GM21381 (cell line): ENCODE measurements at regions not wholly inside any gene's neighbourhood (a gene's known extent, or its start where the extent isn't known, plus 50 kb on each side); places are given as distances from the start of the nearest gene placed in this dataset.
"Not testable (repeated sequence)": the region's sequence is repeated elsewhere in the genome, so short reads cannot be mapped to it uniquely, and the experiment has no call there.

Source experiments
- ATAC-seq: cut with Tn5 transposase; IDR thresholded peaks from one replicate; pipeline ENCODE4 v1.9.1; 2021; ENCODE audit warnings: mild to moderate bottlenecking, moderate library complexity; ENCODE audit not compliant: unreplicated experiment

GRCh38 chr6:4224067-4224978 lies 88.9 kb upstream of the ECI2 start:
- no peak for ATAC-seq

- no peak for ATAC-seq
These were observed 85.2 kb upstream of the ECI2 start for GRCh38 chr6:4220558-4220957.

GRCh38 chr6:4218619-4219317 lies 83.4 kb upstream of the ECI2 start:
- ATAC-seq, result not testable (repeated sequence)

DNA sequence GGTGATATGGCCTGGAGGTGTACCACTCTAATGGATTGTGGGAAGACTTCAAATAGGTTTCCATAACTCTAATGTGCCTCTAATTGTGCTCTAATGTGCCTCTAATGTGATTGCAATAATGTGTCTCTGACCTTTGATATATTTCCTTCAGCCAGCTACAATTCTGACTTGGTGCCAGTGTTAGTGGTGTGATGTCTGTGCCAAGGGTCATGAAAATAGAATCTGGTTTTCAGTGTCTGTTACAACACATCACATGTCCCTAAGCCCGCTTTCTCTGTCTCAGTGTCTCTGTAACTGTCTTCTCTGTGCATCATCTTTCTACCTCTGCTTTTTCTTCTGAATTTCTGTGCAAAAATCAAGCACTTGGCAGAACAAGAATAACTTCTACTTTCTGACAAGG lies 77.2 kb upstream of the ECI2 start:
- ATAC-seq, result no peak

DNA sequence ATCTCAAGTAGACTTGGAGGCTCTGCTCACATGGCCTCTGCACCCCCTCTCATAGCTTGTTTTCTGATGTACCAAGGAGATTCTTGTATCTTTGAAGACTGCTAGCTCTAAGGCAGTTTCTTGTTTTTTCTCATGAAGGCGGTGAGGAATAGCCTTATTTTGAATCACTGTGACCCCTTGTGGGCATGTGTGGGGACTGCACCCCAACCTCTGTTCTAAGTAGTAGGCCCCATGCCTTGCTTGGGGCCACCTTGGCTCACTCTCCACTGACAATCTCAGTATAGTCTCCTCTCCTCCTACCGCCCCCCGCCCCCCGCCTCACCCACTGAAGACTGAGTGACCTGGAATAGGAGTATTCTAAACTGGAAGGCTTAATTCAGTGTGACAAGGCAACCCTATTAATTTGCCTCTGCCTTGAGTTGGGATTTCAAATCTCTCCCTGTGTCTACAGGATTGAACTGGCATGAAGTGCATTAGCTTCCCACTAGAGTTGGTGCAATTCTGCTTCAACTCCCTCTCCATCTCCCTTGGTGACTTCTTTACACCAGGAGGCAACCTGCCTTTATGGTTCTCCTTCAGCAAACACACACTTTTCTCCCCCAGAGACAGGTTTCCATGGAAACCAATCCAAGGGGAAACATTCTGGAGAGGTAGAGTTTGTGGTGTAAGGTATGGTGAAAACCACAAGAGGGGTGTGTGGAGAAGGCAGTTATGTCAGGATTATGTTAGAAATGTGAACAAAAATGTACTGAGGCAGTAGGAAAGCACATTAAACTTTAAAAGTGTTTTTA lies 75.4 kb upstream of the ECI2 start:
- ATAC-seq, result no peak

DNA sequence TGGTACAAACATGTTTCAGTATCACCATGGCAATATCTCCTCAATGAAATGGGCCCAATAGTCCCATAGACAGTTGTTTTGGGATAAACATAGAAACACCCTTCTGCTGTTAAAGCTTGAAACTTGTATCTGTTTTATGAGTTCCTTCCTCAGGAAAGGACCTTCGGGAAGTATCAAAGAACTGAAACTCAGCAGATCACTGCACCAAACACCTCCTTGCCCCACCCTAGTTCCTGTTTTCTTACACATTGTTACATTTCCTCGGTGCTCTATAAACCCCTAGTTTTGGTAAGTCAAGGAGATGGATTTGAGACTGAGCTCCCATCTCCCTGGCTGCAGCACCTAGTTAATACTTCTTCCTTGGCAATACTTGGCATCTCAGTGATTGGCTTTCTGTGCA lies 73.8 kb upstream of the ECI2 start:
- ATAC-seq, result no peak

DNA sequence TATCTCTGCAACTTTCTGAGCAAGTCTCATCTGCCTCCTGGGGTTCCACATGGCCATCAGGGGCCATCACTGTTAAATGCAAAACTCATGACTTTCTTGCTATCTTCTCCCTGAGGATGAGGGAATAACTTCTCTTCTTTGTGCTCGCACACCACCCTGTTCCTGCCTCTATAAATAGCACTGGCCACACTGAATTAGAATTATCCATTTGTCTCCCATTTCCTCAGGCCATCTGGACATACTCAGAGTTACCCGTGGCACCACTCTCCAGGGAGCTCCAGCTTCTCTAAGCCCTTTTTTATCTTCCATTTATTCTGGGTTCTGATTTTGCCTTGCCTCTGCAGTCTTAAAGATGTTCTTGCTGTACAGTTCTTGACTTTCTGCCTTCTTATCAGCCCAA lies 72.8 kb upstream of the ECI2 start:
- ATAC-seq, result no peak

DNA sequence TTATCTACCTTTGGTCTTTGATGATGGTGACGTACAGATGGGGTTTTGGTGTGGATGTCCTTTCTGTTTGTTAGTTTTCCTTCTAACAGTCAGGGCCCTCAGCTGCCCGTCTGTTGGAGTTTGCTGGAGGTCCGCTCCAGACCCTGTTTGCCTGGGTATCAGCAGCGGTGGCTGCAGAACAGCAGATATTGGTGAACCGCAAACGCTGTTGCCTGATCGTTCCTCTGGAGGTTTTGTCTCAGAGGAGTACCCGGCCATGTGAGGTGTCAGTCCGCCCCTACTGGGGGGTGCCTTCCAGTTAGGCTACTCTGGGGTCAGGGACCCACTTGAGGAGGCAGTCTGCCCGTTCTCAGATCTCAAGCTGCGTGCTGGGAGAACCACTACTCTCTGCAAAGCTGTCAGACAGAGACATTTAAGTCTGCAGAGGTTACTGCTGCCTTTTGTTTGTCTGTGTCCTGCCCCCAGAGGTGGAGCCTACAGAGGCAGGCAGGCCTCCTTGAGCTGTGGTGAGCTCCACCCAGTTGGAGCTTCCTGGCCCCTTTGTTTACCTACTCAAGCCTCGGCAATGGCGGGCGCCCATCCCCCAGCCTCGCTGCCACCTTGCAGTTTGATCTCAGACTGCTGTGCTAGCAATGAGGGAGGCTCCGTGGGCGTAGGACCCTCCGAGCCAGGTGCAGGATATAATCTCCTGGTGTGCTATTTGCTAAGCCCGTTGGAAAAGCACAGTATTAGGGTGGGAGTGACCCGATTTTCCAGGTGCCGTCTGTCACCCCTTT lies 68.5 kb upstream of the ECI2 start:
- not testable (repeated sequence) for ATAC-seq

GRCh38 chr6:4192627-4193026 lies 57.3 kb upstream of the ECI2 start:
- ATAC-seq, result no peak

GRCh38 chr6:4192173-4192572 lies 56.8 kb upstream of the ECI2 start:
- no peak for ATAC-seq

- ATAC-seq, result no peak
These were observed 55.9 kb upstream of the ECI2 start for GRCh38 chr6:4191271-4191721.

- no peak for ATAC-seq
These were observed 53.9 kb upstream of the ECI2 start for GRCh38 chr6:4189249-4189648.

- no peak for ATAC-seq
These were observed 53.4 kb upstream of the ECI2 start for GRCh38 chr6:4188801-4189200.

DNA sequence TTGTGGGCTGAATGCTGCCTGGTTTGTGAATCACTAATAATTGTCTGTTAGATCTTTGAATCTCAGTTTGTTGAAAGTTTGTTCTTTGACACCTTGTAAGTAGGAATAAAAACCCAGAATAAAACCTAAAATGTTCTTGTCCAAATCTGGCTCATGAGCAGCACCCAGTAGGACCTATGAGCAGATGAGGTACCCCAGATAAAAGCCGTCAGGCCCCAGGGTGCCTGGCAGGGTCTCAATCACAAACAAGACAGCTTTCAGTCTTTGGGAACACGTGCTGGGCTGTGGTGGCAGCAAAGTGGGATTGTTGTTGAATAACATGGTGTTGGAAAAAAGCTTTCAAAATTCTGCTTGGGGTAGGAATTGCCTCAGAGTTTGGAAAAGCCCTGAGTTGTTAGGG lies 52.1 kb upstream of the ECI2 start:
- no peak for ATAC-seq

GRCh38 chr6:4186385-4186784 lies 51.0 kb upstream of the ECI2 start:
- ATAC-seq, result no peak

- no peak for ATAC-seq
These were observed 50.5 kb upstream of the ECI2 start for GRCh38 chr6:4185846-4186245.

DNA sequence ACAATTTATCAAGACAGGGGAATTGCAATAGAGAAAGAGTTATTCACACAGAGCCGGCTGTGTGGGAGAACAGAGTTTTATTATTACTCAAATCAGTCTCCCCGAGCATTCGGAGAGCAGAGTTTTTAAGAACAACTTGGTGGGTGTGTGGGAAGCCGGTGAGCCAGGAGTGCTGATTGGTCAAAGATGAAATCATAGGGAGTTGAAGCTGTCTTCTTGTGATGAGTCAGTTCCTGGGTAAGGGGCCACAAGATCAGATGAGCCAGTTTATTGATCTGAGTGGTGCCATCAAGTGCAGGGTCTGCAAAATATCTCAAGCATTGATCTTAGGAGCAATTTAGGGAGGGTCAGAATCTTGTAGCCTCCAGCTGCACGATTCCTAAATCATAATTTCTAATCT lies 50.0 kb upstream of the ECI2 start:
- ATAC-seq, result no peak
